Natural killer cell (primary cell): ENCODE measurements at regions not wholly inside any gene's neighbourhood (a gene's known extent, or its start where the extent isn't known, plus 50 kb on each side); places are given as distances from the start of the nearest gene placed in this dataset.

ENCODE experiments used
- ATAC-seq, 3 donors: fragments of 150-1000 bp in 2 of 3; fragments of 200-7000 bp in 1 of 3; cut with Tn5 transposase; 1 replicate in 1 of 3; 2 replicates in 2 of 3; pipeline ENCODE4 v1.10.0; 2021; ENCODE audit warnings: mild to moderate bottlenecking in 2 of 3, moderate library complexity in 2 of 3
- DNase-seq, 2 donors: peaks; one replicate each; pipeline versions ENCODE4 v3.0.0 to v3.0.0-alpha.2; 2013 to 2021; ENCODE audit warnings: mixed read lengths in 1 of 2
- H3K27ac ChIP-seq: one replicate; pipeline ENCODE4 v1.5.1; 2013; ENCODE audit warnings: mild to moderate bottlenecking, low read length
- H3K27me3 ChIP-seq: one replicate; pipeline ENCODE4 v1.6.1; 2013; ENCODE audit warnings: low read length; ENCODE audit not compliant: control insufficient read depth, insufficient read depth
- H3K36me3 ChIP-seq: one replicate; pipeline ENCODE4 v1.6.1; 2013; ENCODE audit warnings: low read length; ENCODE audit not compliant: control insufficient read depth, insufficient read depth
- H3K4me1 ChIP-seq: one replicate; pipeline ENCODE4 v1.6.1; 2013; ENCODE audit warnings: low read length; ENCODE audit not compliant: control insufficient read depth, insufficient read depth
- H3K4me3 ChIP-seq: one replicate; pipeline ENCODE4 v1.5.1; 2013; ENCODE audit warnings: low read length
- H3K9me3 ChIP-seq: one replicate; pipeline ENCODE4 v1.6.1; 2013; ENCODE audit warnings: low read length; ENCODE audit not compliant: control insufficient read depth, insufficient read depth
- H3K27ac Mint-ChIP-seq, 2 donors: one replicate each; pipeline ENCODE4 v1.8.0; 2022; ENCODE audit warnings: mild to moderate bottlenecking in 2 of 2, mixed read lengths in 2 of 2, moderate library complexity in 1 of 2
- H3K27me3 Mint-ChIP-seq, 2 donors: one replicate each; pipeline ENCODE4 v1.8.0; 2022; ENCODE audit warnings: low read depth in 2 of 2, mixed read lengths in 2 of 2
- H3K36me3 Mint-ChIP-seq: one replicate; pipeline ENCODE4 v1.8.0; 2022; ENCODE audit warnings: mixed read lengths
- H3K4me1 Mint-ChIP-seq, 2 donors: one replicate each; pipeline ENCODE4 v1.8.0; 2022; ENCODE audit warnings: mixed read lengths in 2 of 2
- H3K4me3 Mint-ChIP-seq: one replicate; pipeline ENCODE4 v1.8.0; 2022; ENCODE audit warnings: mild to moderate bottlenecking, moderate library complexity, mixed read lengths
- H3K9me3 Mint-ChIP-seq, 2 donors: one replicate each; pipeline ENCODE4 v1.8.0; 2022; ENCODE audit warnings: mixed read lengths in 2 of 2
- CTCF ChIP-seq: fragments of 200-600 bp; IDR thresholded peaks from one replicate; pipeline ENCODE4 v1.8.0; 2022; ENCODE audit warnings: antibody characterized with exemption
- WGBS: methylation state at CpG from one replicate; pipeline ENCODE4 v1.1.7; 2013; ENCODE audit warnings: missing lambda C conversion rate; ENCODE audit not compliant: insufficient coverage; 5-methylcytosine and 5-hydroxymethylcytosine counted together
- intact Hi-C: fragments of 100-400 bp; cut with micrococcal nuclease; formaldehyde crosslinking; loops from one replicate; pipeline ENCODE4 v1.14.2; 2022

- TF ChIP-seq CTCF: no peak
- Mint-ChIP-seq H3K9me3 (no peaks in the 10 kb centered on the region), H3K4me1 (peaks cover 3 to 5% of the 10 kb centered on the region in 2 donors), H3K36me3 (no peaks in the 10 kb centered on the region), H3K27me3 (peaks cover 0 to 2% of the 10 kb centered on the region in 2 donors), H3K27ac (no peak overlapping the region), H3K4me3 (no peak overlapping the region)
- H3K36me3 ChIP-seq: no peaks in the 10 kb centered on the region
- ATAC-seq: no peak
- H3K4me1 ChIP-seq: no peaks in the 10 kb centered on the region
- H3K27ac ChIP-seq: no peak overlapping the region
- H3K9me3 ChIP-seq: no peaks in the 10 kb centered on the region
- H3K27me3 ChIP-seq: no peaks in the 10 kb centered on the region
- no peak overlapping the region for H3K4me3 ChIP-seq
- no peak for DNase-seq
- intact Hi-C loops: no loop called here
- WGBS: 80% methylated on average over 1 of the region's 2 CpGs
Observed at GRCh38 chr5:34505731-34506130, 150.4 kb upstream of the RAI14 start.

- Histone ChIP-seq H3K4me1 (no peaks in the 10 kb centered on the region), H3K4me3 (no peak overlapping the region), H3K9me3 (no peaks in the 10 kb centered on the region), H3K27ac (no peak overlapping the region), H3K36me3 (no peaks in the 10 kb centered on the region), H3K27me3 (no peaks in the 10 kb centered on the region)
- Mint-ChIP-seq H3K9me3 (no peaks in the 10 kb centered on the region), H3K27me3 (peaks cover 0 to 2% of the 10 kb centered on the region in 2 donors), H3K4me3 (no peak overlapping the region), H3K36me3 (no peaks in the 10 kb centered on the region), H3K4me1 (peaks cover 0 to 4% of the 10 kb centered on the region in 2 donors), H3K27ac (no peak overlapping the region)
- TF ChIP-seq CTCF: no peak
- DNase-seq (no peak), ATAC-seq (no peak)
- intact Hi-C loops: no loop called here
- WGBS: 75% methylated on average over 1 of the region's 2 CpGs
Observed at GRCh38 chr5:34507933-34508332, 148.2 kb upstream of the RAI14 start.

GRCh38 chr5:34509392-34509791, 146.7 kb upstream of the RAI14 start:
- H3K9me3 ChIP-seq: no peaks in the 10 kb centered on the region
- ATAC-seq: no peak
- H3K4me3 Mint-ChIP-seq: no peak overlapping the region

More at GRCh38 chr5:34509392-34509791, 146.7 kb upstream of the RAI14 start:
- H3K4me1 Mint-ChIP-seq: peaks cover 0 to 4% of the 10 kb centered on the region in 2 donors
- no peaks in the 10 kb centered on the region for H3K36me3 Mint-ChIP-seq
- Histone ChIP-seq H3K36me3 (no peaks in the 10 kb centered on the region), H3K27me3 (no peaks in the 10 kb centered on the region), H3K4me3 (no peak overlapping the region), H3K4me1 (no peaks in the 10 kb centered on the region), H3K27ac (no peak overlapping the region)
- 88% methylated on average over 2 of the region's 2 CpGs for WGBS
- TF ChIP-seq CTCF: no peak
- no peaks in the 10 kb centered on the region for H3K9me3 Mint-ChIP-seq
- H3K27me3 Mint-ChIP-seq: peaks cover 0 to 2% of the 10 kb centered on the region in 2 donors
- intact Hi-C loops: no loop called here
- H3K27ac Mint-ChIP-seq: no peak overlapping the region
- no peak for DNase-seq
